ENCODE measurements at regions not wholly inside any gene's neighbourhood (a gene's known extent, or its start where the extent isn't known, plus 50 kb on each side); places are given as distances from the start of the nearest gene placed in this dataset.
"Not testable (repeated sequence)": the region's sequence is repeated elsewhere in the genome, so short reads cannot be mapped to it uniquely, and the experiment has no call there.

DNA sequence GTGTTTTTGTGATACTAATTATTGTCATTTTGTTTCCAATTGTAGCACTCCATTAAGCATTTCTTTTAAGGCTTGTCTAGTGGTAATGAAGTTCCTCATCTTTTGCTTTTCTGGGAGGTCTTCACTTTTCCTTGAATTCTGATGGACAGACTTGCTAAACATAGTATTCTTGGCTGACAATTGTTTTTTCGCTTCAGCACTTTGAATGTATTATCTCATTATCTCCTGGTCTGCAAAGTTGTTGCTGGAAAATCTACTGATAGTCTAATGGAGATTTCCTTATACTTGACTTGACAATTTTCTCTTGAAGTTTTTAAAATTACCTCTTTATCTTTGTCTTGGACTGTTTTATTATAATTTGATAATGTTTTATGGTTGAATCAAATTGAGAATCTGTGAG is 147.5 kb downstream of the FAM174A start:
- H3K4me3 ChIP-seq (ENCODE audit: low read length): no peak overlapping the region
- TF ChIP-seq, protein P1, sequence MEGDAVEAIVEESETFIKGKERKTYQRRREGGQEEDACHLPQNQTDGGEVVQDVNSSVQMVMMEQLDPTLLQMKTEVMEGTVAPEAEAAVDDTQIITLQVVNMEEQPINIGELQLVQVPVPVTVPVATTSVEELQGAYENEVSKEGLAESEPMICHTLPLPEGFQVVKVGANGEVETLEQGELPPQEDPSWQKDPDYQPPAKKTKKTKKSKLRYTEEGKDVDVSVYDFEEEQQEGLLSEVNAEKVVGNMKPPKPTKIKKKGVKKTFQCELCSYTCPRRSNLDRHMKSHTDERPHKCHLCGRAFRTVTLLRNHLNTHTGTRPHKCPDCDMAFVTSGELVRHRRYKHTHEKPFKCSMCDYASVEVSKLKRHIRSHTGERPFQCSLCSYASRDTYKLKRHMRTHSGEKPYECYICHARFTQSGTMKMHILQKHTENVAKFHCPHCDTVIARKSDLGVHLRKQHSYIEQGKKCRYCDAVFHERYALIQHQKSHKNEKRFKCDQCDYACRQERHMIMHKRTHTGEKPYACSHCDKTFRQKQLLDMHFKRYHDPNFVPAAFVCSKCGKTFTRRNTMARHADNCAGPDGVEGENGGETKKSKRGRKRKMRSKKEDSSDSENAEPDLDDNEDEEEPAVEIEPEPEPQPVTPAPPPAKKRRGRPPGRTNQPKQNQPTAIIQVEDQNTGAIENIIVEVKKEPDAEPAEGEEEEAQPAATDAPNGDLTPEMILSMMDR (conservative IDR thresholded peaks at IDR 0.05; ENCODE audit: low read depth, low read length): no peak
- DNase-seq (ENCODE audit: low read depth): no peak

DNA sequence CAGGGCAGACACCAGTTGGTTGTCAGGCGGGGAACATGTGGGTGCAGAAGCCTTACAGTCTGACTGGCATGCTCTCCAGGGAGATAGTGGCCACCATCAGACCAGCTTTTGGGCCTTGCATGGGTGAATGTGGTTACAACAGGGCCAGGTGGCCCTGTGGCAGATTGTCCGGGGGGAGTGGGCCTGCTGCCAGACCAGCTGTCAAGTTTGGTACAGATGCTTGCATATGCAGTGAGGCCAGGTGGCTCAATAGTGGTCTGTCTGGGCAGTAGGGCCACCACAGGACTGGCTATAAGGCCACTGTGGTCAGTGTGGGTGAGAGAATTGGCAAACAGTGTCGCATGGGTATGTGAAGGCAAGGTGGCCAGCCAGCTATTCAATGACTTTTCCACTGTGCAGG is 148.7 kb downstream of the FAM174A start:
- H3K4me3 ChIP-seq (ENCODE audit: low read length): no peak overlapping the region
- no peak for DNase-seq (ENCODE audit: low read depth)
- TF ChIP-seq, protein P1 (conservative IDR thresholded peaks at IDR 0.05; ENCODE audit: low read depth, low read length): no peak

DNA sequence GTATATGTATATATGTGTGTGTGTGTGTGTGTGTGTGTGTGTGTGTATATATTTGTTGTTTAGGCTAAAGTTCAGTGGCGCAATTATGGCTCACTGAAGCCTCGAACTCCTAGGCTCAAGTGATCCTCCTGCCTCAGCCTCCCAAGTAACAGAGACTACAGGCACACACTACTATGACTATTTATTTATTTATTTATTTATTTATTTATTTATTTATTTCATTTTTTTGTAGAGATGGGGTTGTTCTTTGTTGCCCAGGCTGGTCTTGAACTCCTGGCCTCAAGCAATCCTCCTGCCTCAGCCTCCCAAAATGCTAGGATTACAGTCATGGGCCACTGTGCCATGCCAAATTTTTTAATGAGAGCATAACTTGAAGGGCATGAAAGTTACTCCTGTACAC is 149.9 kb downstream of the FAM174A start:
- not testable (repeated sequence) for H3K4me3 ChIP-seq (ENCODE audit: low read length); DNase-seq (ENCODE audit: low read depth)

DNA sequence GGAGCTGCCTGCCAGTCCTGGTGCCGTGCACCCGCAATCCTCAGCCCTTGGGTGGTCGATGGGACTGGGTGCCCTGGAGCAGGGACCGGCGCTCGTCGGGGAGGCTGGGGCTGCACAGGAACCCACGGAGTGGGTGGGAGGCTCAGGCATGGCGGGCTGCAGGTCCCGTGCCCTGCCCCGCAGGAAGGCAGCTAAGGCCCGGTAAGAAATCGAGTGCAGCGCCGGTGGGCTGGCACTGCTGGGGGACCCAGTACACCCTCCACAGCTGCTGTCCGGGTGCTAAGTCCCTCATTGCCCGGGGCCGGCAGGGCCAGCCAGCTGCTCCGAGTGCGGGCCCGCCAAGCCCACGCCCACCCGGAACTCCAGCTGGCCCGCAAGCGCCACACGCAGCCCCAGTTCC is 153.7 kb downstream of the FAM174A start:
- DNase-seq (ENCODE audit: low read depth); H3K4me3 ChIP-seq (ENCODE audit: low read length): not testable (repeated sequence)

DNA sequence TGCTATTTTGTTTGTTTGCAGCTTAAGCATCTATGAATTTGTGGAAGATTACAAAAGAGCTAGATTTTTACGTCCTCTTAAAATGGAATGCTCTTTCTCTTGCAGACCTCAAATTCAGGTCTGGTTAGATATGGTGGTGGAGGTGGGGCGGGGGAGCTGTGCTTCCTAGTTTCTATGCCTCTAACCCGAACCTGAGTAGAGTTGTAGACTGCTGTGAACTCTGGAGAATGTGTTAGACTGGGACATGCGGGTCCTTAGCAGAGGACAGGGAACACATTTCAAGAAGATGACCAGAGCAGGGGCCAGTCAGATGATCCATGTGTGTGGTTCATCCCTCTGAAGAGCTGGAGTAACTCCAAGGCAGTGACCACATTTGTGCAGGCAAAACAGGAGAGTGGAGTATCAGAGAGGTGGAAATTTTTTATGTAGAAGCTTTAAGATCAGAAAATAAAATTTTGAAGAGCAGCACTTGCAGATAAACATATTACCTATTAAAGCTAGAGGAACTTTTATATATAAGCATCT is 154.9 kb downstream of the FAM174A start:
- TF ChIP-seq, protein P1 (conservative IDR thresholded peaks at IDR 0.05; ENCODE audit: low read depth, low read length): no peak
- no peak for DNase-seq (ENCODE audit: low read depth)
- H3K4me3 ChIP-seq (ENCODE audit: low read length): no peak overlapping the region

DNA sequence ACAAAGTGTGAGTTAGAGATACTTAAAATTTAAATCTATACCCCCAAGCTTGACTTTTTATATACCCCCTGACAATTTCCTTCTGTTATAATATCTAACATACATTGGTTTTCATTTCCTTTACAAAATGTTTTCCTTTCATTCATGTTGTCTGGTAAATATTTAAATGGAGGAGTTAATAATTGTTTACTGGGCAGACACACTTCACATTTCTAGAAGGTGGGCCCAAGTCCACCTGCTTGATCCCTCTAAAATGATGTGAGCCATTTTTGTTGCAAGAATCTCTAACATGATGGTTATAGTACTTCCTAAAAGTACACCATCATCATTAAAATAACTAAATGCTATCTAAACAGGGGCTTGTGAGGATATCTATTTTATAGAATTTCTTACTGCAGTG is 155.9 kb downstream of the FAM174A start:
- no peak for DNase-seq (ENCODE audit: low read depth)
- no peak overlapping the region for H3K4me3 ChIP-seq (ENCODE audit: low read length)
- TF ChIP-seq, protein P1 (conservative IDR thresholded peaks at IDR 0.05; ENCODE audit: low read depth, low read length): no peak

DNA sequence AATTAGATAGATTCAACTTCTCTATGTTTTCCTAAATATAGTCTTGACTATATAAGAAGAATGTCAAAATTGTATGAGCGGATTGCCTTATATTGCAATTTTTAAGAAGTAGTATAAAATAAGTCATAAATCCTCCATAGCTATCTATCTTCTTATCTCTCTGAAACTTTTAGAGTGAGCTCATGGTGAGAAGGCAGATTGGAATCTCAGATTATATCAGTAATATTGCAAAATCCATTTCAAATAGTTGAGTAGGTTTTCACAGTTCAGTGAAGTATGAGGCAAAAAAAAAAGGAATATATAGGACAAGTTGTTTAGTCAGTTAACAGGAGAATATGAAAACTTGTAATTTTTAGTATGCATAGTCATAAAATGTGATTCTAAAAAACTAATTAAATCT is 156.4 kb downstream of the FAM174A start:
- DNase-seq (ENCODE audit: low read depth): no peak
- TF ChIP-seq, protein P1 (conservative IDR thresholded peaks at IDR 0.05; ENCODE audit: low read depth, low read length): no peak
- H3K4me3 ChIP-seq (ENCODE audit: low read length): no peak overlapping the region

DNA sequence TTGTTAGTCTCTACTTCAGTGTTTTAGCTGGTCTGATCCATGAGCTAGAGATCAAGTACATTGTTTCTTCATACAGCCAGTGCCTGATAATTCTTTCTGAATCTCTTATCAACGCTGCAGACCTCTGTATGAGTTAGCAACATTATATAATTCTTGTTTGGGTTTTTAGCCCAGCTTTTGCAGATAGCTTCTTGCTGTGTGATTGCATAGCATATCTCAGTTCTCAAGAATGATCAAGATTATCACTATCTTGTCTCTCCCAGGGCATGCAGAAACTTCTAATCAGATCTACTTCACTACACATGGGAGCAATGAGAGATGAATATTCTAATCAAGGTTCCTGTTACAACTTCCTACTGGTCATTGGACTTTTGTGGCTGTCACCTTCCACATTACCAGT is 158.3 kb downstream of the FAM174A start:
- no peak for DNase-seq (ENCODE audit: low read depth)
- TF ChIP-seq, protein P1 (conservative IDR thresholded peaks at IDR 0.05; ENCODE audit: low read depth, low read length): no peak
- H3K4me3 ChIP-seq (ENCODE audit: low read length): no peak overlapping the region

All from retinal pigment epithelial cell (primary cell).